Gastrocnemius medialis (tissue), 4 donors: ENCODE measurements at regions not wholly inside any gene's neighbourhood (a gene's known extent, or its start where the extent isn't known, plus 50 kb on each side); places are given as distances from the start of the nearest gene placed in this dataset.

Experiments
- ATAC-seq, 2 donors: fragments of 150-250 bp; one replicate each; pipeline ENCODE4 v1.9.1; 2016
- DNase-seq, 2 donors: peaks; one replicate each; pipeline ENCODE4 v3.0.0-alpha.2; 2019
- H3K27ac ChIP-seq, 4 donors: fragments of 200-600 bp; sonication (generic); 1 replicate in 1 of 4; 2 replicates in 3 of 4; pipeline ENCODE4 v1.5.1; 2016 to 2018; ENCODE audit warnings: mild to moderate bottlenecking in 2 of 4, moderate library complexity in 1 of 4
- H3K27me3 ChIP-seq, 3 donors: fragments of 200-600 bp; sonication (generic) in 2 of 3; 1 replicate in 1 of 3; 2 replicates in 2 of 3; pipeline versions ENCODE4 v1.5.1 to v1.6.0; 2016 to 2019; ENCODE audit warnings: mild to moderate bottlenecking in 1 of 3, moderate library complexity in 1 of 3
- H3K36me3 ChIP-seq, 2 donors: fragments of 200-600 bp; sonication (generic) in 1 of 2; one replicate each; pipeline ENCODE4 v1.5.1; 2017 to 2018
- H3K4me1 ChIP-seq, 2 donors: fragments of 200-600 bp; sonication (generic) in 1 of 2; one replicate each; pipeline ENCODE4 v1.5.1; 2016 to 2017; ENCODE audit warnings: mild to moderate bottlenecking in 2 of 2
- H3K4me3 ChIP-seq, 4 donors: fragments of 200-600 bp; sonication (generic) in 3 of 4; 1 replicate in 1 of 4; 2 replicates in 3 of 4; pipeline ENCODE4 v1.5.1; 2016 to 2019; ENCODE audit warnings: mild to moderate bottlenecking in 2 of 4
- H3K9me3 ChIP-seq, 3 donors: fragments of 200-600 bp; sonication (generic) in 2 of 3; 1 replicate in 1 of 3; 2 replicates in 2 of 3; pipeline ENCODE4 v1.5.1; 2016 to 2019
- POLR2A ChIP-seq, 2 donors: fragments of 450-650 bp; IDR thresholded peaks; one replicate each; pipeline ENCODE4 v1.6.1; 2017; ENCODE audit warnings: antibody characterized with exemption in 2 of 2, mild to moderate bottlenecking in 2 of 2, moderate library complexity in 2 of 2
- in situ Hi-C, 4 donors: fragments of 200-750 bp; cut with MboI; loops; one replicate each; pipeline versions ENCODE4 v1.15.0 to v1.8.0; 2017; ENCODE audit warnings: low sequenced_read_pairs in 4 of 4
- intact Hi-C: fragments of 100-400 bp; cut with DNase I; formaldehyde crosslinking; loops from one replicate; pipeline ENCODE4 v1.15.1; 2023; ENCODE audit warnings: low total_unique reads
- TF ChIP-seq, protein P1 (sequence below), 5 experiments: fragments of 450-650 bp in 3 of 5; fragments of 200-600 bp in 2 of 5; sonication (generic) in 2 of 5; IDR thresholded peaks in 4 of 5; conservative IDR thresholded peaks in 1 of 5; 1 replicate in 4 of 5; 2 replicates in 1 of 5; pipeline ENCODE4 v1.5.1; 2016 to 2019; ENCODE audit warnings: antibody characterized with exemption in 5 of 5, mild to moderate bottlenecking in 3 of 5, moderate library complexity in 3 of 5

- Histone ChIP-seq H3K4me3 (no peak overlapping the region), H3K4me1 (no peaks in the 10 kb centered on the region), H3K27ac (no peak overlapping the region), H3K9me3 (no peaks in the 10 kb centered on the region), H3K27me3 (no peaks in the 10 kb centered on the region), H3K36me3 (no peaks in the 10 kb centered on the region)
- ATAC-seq (no peak), DNase-seq (no peak)
- intact Hi-C loops, result no loop called here
- TF ChIP-seq POLR2A (IDR thresholded peaks at IDR 0.05), result no peak
- TF ChIP-seq, protein P1, sequence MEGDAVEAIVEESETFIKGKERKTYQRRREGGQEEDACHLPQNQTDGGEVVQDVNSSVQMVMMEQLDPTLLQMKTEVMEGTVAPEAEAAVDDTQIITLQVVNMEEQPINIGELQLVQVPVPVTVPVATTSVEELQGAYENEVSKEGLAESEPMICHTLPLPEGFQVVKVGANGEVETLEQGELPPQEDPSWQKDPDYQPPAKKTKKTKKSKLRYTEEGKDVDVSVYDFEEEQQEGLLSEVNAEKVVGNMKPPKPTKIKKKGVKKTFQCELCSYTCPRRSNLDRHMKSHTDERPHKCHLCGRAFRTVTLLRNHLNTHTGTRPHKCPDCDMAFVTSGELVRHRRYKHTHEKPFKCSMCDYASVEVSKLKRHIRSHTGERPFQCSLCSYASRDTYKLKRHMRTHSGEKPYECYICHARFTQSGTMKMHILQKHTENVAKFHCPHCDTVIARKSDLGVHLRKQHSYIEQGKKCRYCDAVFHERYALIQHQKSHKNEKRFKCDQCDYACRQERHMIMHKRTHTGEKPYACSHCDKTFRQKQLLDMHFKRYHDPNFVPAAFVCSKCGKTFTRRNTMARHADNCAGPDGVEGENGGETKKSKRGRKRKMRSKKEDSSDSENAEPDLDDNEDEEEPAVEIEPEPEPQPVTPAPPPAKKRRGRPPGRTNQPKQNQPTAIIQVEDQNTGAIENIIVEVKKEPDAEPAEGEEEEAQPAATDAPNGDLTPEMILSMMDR (IDR thresholded peaks at IDR 0.05 in 4 of 5, conservative IDR thresholded peaks at IDR 0.05 in 1 of 5), result no peak
- in situ Hi-C loops, result no loop called here
Measured at GRCh38 chr13:67506407-67506806, 276.3 kb upstream of the PCDH9 start.

DNA sequence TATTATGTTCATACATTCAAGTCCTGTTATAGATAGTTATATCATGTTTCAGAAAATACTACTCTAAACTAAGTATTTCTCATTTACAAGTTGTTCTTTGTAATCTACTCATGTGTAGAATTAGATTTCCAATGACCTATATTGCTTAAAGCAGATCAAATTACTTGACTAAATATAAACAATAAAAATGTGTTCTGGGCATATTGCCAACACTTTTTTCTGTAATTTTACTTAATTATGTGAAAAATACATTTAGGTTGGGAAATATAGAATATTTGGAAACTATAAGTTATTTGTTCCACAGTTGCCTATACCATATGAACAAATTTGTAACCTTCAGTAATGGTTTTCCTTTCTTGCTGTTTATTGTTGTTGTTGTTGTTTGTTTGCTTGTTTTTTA, 275.2 kb upstream of the PCDH9 start:
- TF ChIP-seq POLR2A (IDR thresholded peaks at IDR 0.05), result no peak
- TF ChIP-seq, protein P1 (IDR thresholded peaks at IDR 0.05 in 4 of 5, conservative IDR thresholded peaks at IDR 0.05 in 1 of 5), result no peak
- Histone ChIP-seq H3K36me3 (no peaks in the 10 kb centered on the region), H3K9me3 (no peaks in the 10 kb centered on the region), H3K27me3 (no peaks in the 10 kb centered on the region), H3K4me1 (no peaks in the 10 kb centered on the region), H3K4me3 (no peak overlapping the region), H3K27ac (no peak overlapping the region)
- DNase-seq (no peak), ATAC-seq (no peak)
- intact Hi-C loops, result no loop called here
- in situ Hi-C loops, result no loop called here

DNA sequence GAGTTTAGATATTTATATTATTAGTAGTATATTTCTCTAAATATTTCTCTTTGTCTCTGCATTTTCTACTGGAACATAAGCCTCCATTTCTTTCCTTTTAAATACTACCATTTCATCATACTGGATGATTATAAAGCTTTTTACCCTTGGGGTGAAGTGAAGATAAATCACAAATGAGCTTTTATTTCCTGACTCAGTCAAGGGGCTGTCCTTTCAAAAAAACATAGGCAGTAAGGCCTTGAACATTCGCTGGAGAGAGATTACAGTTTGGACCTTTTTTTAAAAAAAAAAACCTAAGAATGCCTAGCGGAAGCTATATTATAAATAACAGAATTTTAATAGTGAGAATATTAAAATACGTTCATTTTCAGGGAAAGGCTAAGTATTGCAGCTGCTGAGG, 268.8 kb upstream of the PCDH9 start:
- intact Hi-C loops (no loop called here), in situ Hi-C loops (no loop called here)
- Histone ChIP-seq H3K27ac (no peak overlapping the region), H3K36me3 (no peaks in the 10 kb centered on the region), H3K4me1 (no peaks in the 10 kb centered on the region), H3K9me3 (no peaks in the 10 kb centered on the region), H3K4me3 (no peak overlapping the region), H3K27me3 (no peaks in the 10 kb centered on the region)
- no peak for DNase-seq
- TF ChIP-seq, protein P1 (IDR thresholded peaks at IDR 0.05 in 4 of 5, conservative IDR thresholded peaks at IDR 0.05 in 1 of 5), result no peak
- TF ChIP-seq POLR2A (IDR thresholded peaks at IDR 0.05), result no peak
- no peak for ATAC-seq

- H3K9me3 ChIP-seq, result no peaks in the 10 kb centered on the region
- H3K27ac ChIP-seq, result no peak overlapping the region
- in situ Hi-C loops, result no loop called here
Measured at GRCh38 chr13:67493835-67494234, 263.7 kb upstream of the PCDH9 start.

GRCh38 chr13:67489016-67489415, 258.9 kb upstream of the PCDH9 start:
- Histone ChIP-seq H3K4me3 (no peak overlapping the region), H3K27ac (no peak overlapping the region), H3K27me3 (no peaks in the 10 kb centered on the region), H3K4me1 (no peaks in the 10 kb centered on the region), H3K9me3 (no peaks in the 10 kb centered on the region), H3K36me3 (no peaks in the 10 kb centered on the region)
- in situ Hi-C loops, result no loop called here
- no peak for ATAC-seq
- no peak for DNase-seq
- TF ChIP-seq POLR2A (IDR thresholded peaks at IDR 0.05), result no peak
- TF ChIP-seq, protein P1 (IDR thresholded peaks at IDR 0.05 in 4 of 5, conservative IDR thresholded peaks at IDR 0.05 in 1 of 5), result no peak
- intact Hi-C loops, result no loop called here

More at GRCh38 chr13:67493835-67494234, 263.7 kb upstream of the PCDH9 start:
- ATAC-seq (no peak), DNase-seq (no peak)
- H3K4me3 ChIP-seq, result no peak overlapping the region
- H3K36me3 ChIP-seq, result no peaks in the 10 kb centered on the region
- H3K27me3 ChIP-seq, result no peaks in the 10 kb centered on the region
- no peaks in the 10 kb centered on the region for H3K4me1 ChIP-seq
- TF ChIP-seq, protein P1 (IDR thresholded peaks at IDR 0.05 in 4 of 5, conservative IDR thresholded peaks at IDR 0.05 in 1 of 5), result no peak
- no peak for TF ChIP-seq POLR2A (IDR thresholded peaks at IDR 0.05)
- intact Hi-C loops, result no loop called here
